NCI-H82 (cell line): ENCODE measurements at regions not wholly inside any gene's neighbourhood (a gene's known extent, or its start where the extent isn't known, plus 50 kb on each side); places are given as distances from the start of the nearest gene placed in this dataset.
A peak's percentile ranks its signal among the peaks of the same experiment; 100 is the strongest.

Experiments
- DNase-seq: peaks from one replicate; lab custom pipeline; 2025; lab: John Stamatoyannopoulos, UW

GRCh38 chr4:11842620-11843263, 414.0 kb upstream of the HS3ST1 start:
- no peak for DNase-seq

GRCh38 chr4:11839889-11840288, 411.2 kb upstream of the HS3ST1 start:
- DNase-seq, result no peak

- DNase-seq, result no peak
Observed at GRCh38 chr4:11831739-11832138, 403.0 kb upstream of the HS3ST1 start.

- no peak for DNase-seq
Observed at GRCh38 chr4:11824566-11824965, 395.9 kb upstream of the HS3ST1 start.

- DNase-seq, result no peak
Observed at GRCh38 chr4:11821772-11822430, 393.2 kb upstream of the HS3ST1 start.

GRCh38 chr4:11817088-11817487, 388.4 kb upstream of the HS3ST1 start:
- no peak for DNase-seq

- no peak for DNase-seq
Observed at GRCh38 chr4:11814758-11815157, 386.1 kb upstream of the HS3ST1 start.

GRCh38 chr4:11813951-11814446, 385.3 kb upstream of the HS3ST1 start:
- DNase-seq, result no peak

GRCh38 chr4:11811521-11811920, 382.8 kb upstream of the HS3ST1 start:
- DNase-seq, result peak; percentile 0

GRCh38 chr4:11805842-11806241, 377.1 kb upstream of the HS3ST1 start:
- DNase-seq, result peak; percentile 17

GRCh38 chr4:11801466-11802446, 373.1 kb upstream of the HS3ST1 start:
- DNase-seq, result no peak

GRCh38 chr4:11799196-11799595, 370.5 kb upstream of the HS3ST1 start:
- no peak for DNase-seq

GRCh38 chr4:11791797-11792196, 363.1 kb upstream of the HS3ST1 start:
- DNase-seq, result no peak

- DNase-seq, result no peak
Observed at GRCh38 chr4:11790230-11790629, 361.5 kb upstream of the HS3ST1 start.

GRCh38 chr4:11783588-11783987, 354.9 kb upstream of the HS3ST1 start:
- no peak for DNase-seq

GRCh38 chr4:11782859-11783258, 354.2 kb upstream of the HS3ST1 start:
- no peak for DNase-seq

- DNase-seq, result no peak
Observed at GRCh38 chr4:11777447-11777846, 348.8 kb upstream of the HS3ST1 start.

- DNase-seq, result no peak
Observed at GRCh38 chr4:11774346-11774745, 345.7 kb upstream of the HS3ST1 start.

GRCh38 chr4:11773798-11774197, 345.1 kb upstream of the HS3ST1 start:
- no peak for DNase-seq

- no peak for DNase-seq
Observed at GRCh38 chr4:11769434-11769833, 340.7 kb upstream of the HS3ST1 start.

- no peak for DNase-seq
Observed at GRCh38 chr4:11768251-11768972, 339.7 kb upstream of the HS3ST1 start.
